Stimulated activated naive CD8-positive, alpha-beta T cell treated with anti-CD3 and anti-CD28 coated beads, Interleukin-15, amount 100 ng/mL, for 72 hours (primary cell): ENCODE measurements at regions not wholly inside any gene's neighbourhood (a gene's known extent, or its start where the extent isn't known, plus 50 kb on each side); places are given as distances from the start of the nearest gene placed in this dataset.

Experiments
- ATAC-seq: fragments of 150-1000 bp; cut with Tn5 transposase; 2 replicates; pipeline ENCODE4 v1.10.0; 2021; ENCODE audit warnings: mild to moderate bottlenecking, moderate library complexity
- DNase-seq, 2 donors: peaks; one replicate each; pipeline ENCODE4 v3.0.0; 2021 to 2022
- H3K27ac Mint-ChIP-seq, 2 donors: one replicate each; pipeline ENCODE4 v1.8.0; 2022; ENCODE audit warnings: mild to moderate bottlenecking in 2 of 2, mixed read lengths in 2 of 2, moderate library complexity in 2 of 2
- H3K27me3 Mint-ChIP-seq: one replicate; pipeline ENCODE4 v1.8.0; 2022; ENCODE audit warnings: mixed read lengths
- H3K4me1 Mint-ChIP-seq: one replicate; pipeline ENCODE4 v1.8.0; 2022; ENCODE audit warnings: mild to moderate bottlenecking, mixed read lengths
- H3K4me3 Mint-ChIP-seq, 2 donors: one replicate each; pipeline ENCODE4 v1.8.0; 2022; ENCODE audit warnings: mild to moderate bottlenecking in 2 of 2, mixed read lengths in 2 of 2, moderate library complexity in 1 of 2
- H3K9me3 Mint-ChIP-seq, 2 donors: one replicate each; pipeline ENCODE4 v1.8.0; 2022; ENCODE audit warnings: mixed read lengths in 2 of 2

- Mint-ChIP-seq H3K4me3 (no peak overlapping the region), H3K9me3 (peaks cover 7 to 11% of the 10 kb centered on the region in 2 donors), H3K27me3 (no peaks in the 10 kb centered on the region), H3K4me1 (no peaks in the 10 kb centered on the region), H3K27ac (no peak overlapping the region)
- ATAC-seq (no peak), DNase-seq (no peak)
Observed at GRCh38 chr2:163541943-163542342, 193.9 kb downstream of the FIGN start.

GRCh38 chr2:163541495-163541894 is 194.3 kb downstream of the FIGN start:
- DNase-seq (no peak), ATAC-seq (no peak)
- H3K27me3 Mint-ChIP-seq, result no peaks in the 10 kb centered on the region
- no peaks in the 10 kb centered on the region for H3K4me1 Mint-ChIP-seq
- H3K27ac Mint-ChIP-seq, result no peak overlapping the region
- H3K4me3 Mint-ChIP-seq, result no peak overlapping the region
- peaks cover 7 to 11% of the 10 kb centered on the region in 2 donors for H3K9me3 Mint-ChIP-seq

GRCh38 chr2:163528640-163529217 is 207.1 kb downstream of the FIGN start:
- Mint-ChIP-seq H3K27me3 (no peaks in the 10 kb centered on the region), H3K9me3 (peaks cover 14 to 23% of the 10 kb centered on the region in 2 donors), H3K27ac (no peak overlapping the region), H3K4me3 (no peak overlapping the region), H3K4me1 (no peaks in the 10 kb centered on the region)
- ATAC-seq (no peak), DNase-seq (no peak)

- no peak for ATAC-seq
- no peak overlapping the region for H3K4me3 Mint-ChIP-seq
Observed at GRCh38 chr2:163527381-163527780, 208.4 kb downstream of the FIGN start.

GRCh38 chr2:163518762-163519161 is 217.0 kb downstream of the FIGN start:
- peaks cover 18 to 34% of the 10 kb centered on the region in 2 donors for H3K9me3 Mint-ChIP-seq
- no peak for ATAC-seq
- H3K4me1 Mint-ChIP-seq, result no peaks in the 10 kb centered on the region
- DNase-seq, result no peak
- no peak overlapping the region for H3K27ac Mint-ChIP-seq
- H3K27me3 Mint-ChIP-seq, result no peaks in the 10 kb centered on the region
- H3K4me3 Mint-ChIP-seq, result no peak overlapping the region

More at GRCh38 chr2:163527381-163527780, 208.4 kb downstream of the FIGN start:
- Mint-ChIP-seq H3K9me3 (peaks cover 16 to 30% of the 10 kb centered on the region in 2 donors), H3K27me3 (no peaks in the 10 kb centered on the region), H3K4me1 (no peaks in the 10 kb centered on the region), H3K27ac (no peak overlapping the region)
- no peak for DNase-seq

GRCh38 chr2:163515836-163516235 is 220.0 kb downstream of the FIGN start:
- DNase-seq (no peak), ATAC-seq (no peak)
- H3K27me3 Mint-ChIP-seq, result no peaks in the 10 kb centered on the region
- H3K4me1 Mint-ChIP-seq, result no peaks in the 10 kb centered on the region
- no peak overlapping the region for H3K27ac Mint-ChIP-seq
- peaks cover 17 to 29% of the 10 kb centered on the region in 2 donors for H3K9me3 Mint-ChIP-seq
- no peak overlapping the region for H3K4me3 Mint-ChIP-seq

- Mint-ChIP-seq H3K4me3 (no peak overlapping the region), H3K9me3 (peaks cover 6 to 32% of the 10 kb centered on the region in 2 donors)
- ATAC-seq, result no peak
Observed at GRCh38 chr2:163505281-163505680, 230.5 kb downstream of the FIGN start.

GRCh38 chr2:163493359-163494298 is 242.2 kb downstream of the FIGN start:
- Mint-ChIP-seq H3K4me3 (no peak overlapping the region), H3K27me3 (no peaks in the 10 kb centered on the region), H3K27ac (no peak overlapping the region), H3K9me3 (peaks cover 5 to 17% of the 10 kb centered on the region in 2 donors), H3K4me1 (no peaks in the 10 kb centered on the region)
- ATAC-seq (no peak), DNase-seq (no peak)

More at GRCh38 chr2:163505281-163505680, 230.5 kb downstream of the FIGN start:
- no peak overlapping the region for H3K27ac Mint-ChIP-seq
- no peak for DNase-seq
- H3K4me1 Mint-ChIP-seq, result no peaks in the 10 kb centered on the region
- no peaks in the 10 kb centered on the region for H3K27me3 Mint-ChIP-seq

- DNase-seq (no peak), ATAC-seq (no peak)
- Mint-ChIP-seq H3K4me1 (no peaks in the 10 kb centered on the region), H3K27ac (no peak overlapping the region), H3K27me3 (no peaks in the 10 kb centered on the region), H3K9me3 (peaks cover 0 to 12% of the 10 kb centered on the region in 2 donors), H3K4me3 (no peak overlapping the region)
Observed at GRCh38 chr2:163491850-163492249, 244.0 kb downstream of the FIGN start.

GRCh38 chr2:163490281-163490680 is 245.5 kb downstream of the FIGN start:
- no peak for DNase-seq
- no peaks in the 10 kb centered on the region for H3K27me3 Mint-ChIP-seq
- H3K27ac Mint-ChIP-seq, result no peak overlapping the region
- peaks cover 0 to 12% of the 10 kb centered on the region in 2 donors for H3K9me3 Mint-ChIP-seq
- no peaks in the 10 kb centered on the region for H3K4me1 Mint-ChIP-seq
- no peak overlapping the region for H3K4me3 Mint-ChIP-seq
- ATAC-seq, result no peak

GRCh38 chr2:163481515-163481914 is 254.3 kb downstream of the FIGN start:
- H3K4me1 Mint-ChIP-seq, result no peaks in the 10 kb centered on the region
- no peak overlapping the region for H3K4me3 Mint-ChIP-seq
- no peaks in the 10 kb centered on the region for H3K9me3 Mint-ChIP-seq
- no peak for ATAC-seq
- H3K27ac Mint-ChIP-seq, result no peak overlapping the region
- no peak for DNase-seq
- no peaks in the 10 kb centered on the region for H3K27me3 Mint-ChIP-seq

- DNase-seq, result no peak
- no peaks in the 10 kb centered on the region for H3K4me1 Mint-ChIP-seq
- no peak overlapping the region for H3K27ac Mint-ChIP-seq
- no peak overlapping the region for H3K4me3 Mint-ChIP-seq
- no peaks in the 10 kb centered on the region for H3K27me3 Mint-ChIP-seq
- H3K9me3 Mint-ChIP-seq, result no peaks in the 10 kb centered on the region
- no peak for ATAC-seq
Observed at GRCh38 chr2:163479599-163479998, 256.2 kb downstream of the FIGN start.

GRCh38 chr2:163475815-163476214 is 260.0 kb downstream of the FIGN start:
- Mint-ChIP-seq H3K4me3 (no peak overlapping the region), H3K9me3 (peaks cover 0 to 10% of the 10 kb centered on the region in 2 donors), H3K27ac (no peak overlapping the region), H3K4me1 (no peaks in the 10 kb centered on the region), H3K27me3 (no peaks in the 10 kb centered on the region)
- ATAC-seq (no peak), DNase-seq (no peak)

- H3K27ac Mint-ChIP-seq, result no peak overlapping the region
- H3K4me3 Mint-ChIP-seq, result no peak overlapping the region
- DNase-seq (no peak), ATAC-seq (no peak)
- H3K9me3 Mint-ChIP-seq, result peaks cover 0 to 10% of the 10 kb centered on the region in 2 donors
- H3K27me3 Mint-ChIP-seq, result no peaks in the 10 kb centered on the region
- H3K4me1 Mint-ChIP-seq, result no peaks in the 10 kb centered on the region
Observed at GRCh38 chr2:163474889-163475288, 260.9 kb downstream of the FIGN start.

GRCh38 chr2:163474319-163474744 is 261.5 kb downstream of the FIGN start:
- no peak for DNase-seq
- no peak overlapping the region for H3K4me3 Mint-ChIP-seq
- H3K27me3 Mint-ChIP-seq, result no peaks in the 10 kb centered on the region
- no peaks in the 10 kb centered on the region for H3K4me1 Mint-ChIP-seq
- H3K9me3 Mint-ChIP-seq, result peaks cover 0 to 10% of the 10 kb centered on the region in 2 donors
- ATAC-seq, result no peak
- H3K27ac Mint-ChIP-seq, result no peak overlapping the region

- Mint-ChIP-seq H3K4me3 (no peak overlapping the region), H3K27ac (no peak overlapping the region), H3K4me1 (no peaks in the 10 kb centered on the region), H3K9me3 (peaks cover 0 to 10% of the 10 kb centered on the region in 2 donors), H3K27me3 (no peaks in the 10 kb centered on the region)
- ATAC-seq (no peak), DNase-seq (no peak)
Observed at GRCh38 chr2:163471947-163472346, 263.9 kb downstream of the FIGN start.
